Caco-2 (cell line): ENCODE measurements at regions not wholly inside any gene's neighbourhood (a gene's known extent, or its start where the extent isn't known, plus 50 kb on each side); places are given as distances from the start of the nearest gene placed in this dataset.

Experiments
- BruUV-seq: library from RNA; stranded (reverse); fragments of 400-500 nt; replicated peaks from 2 replicates; lab custom pipeline; 2021; lab: Mats Ljungman, UMichigan
- CTCF ChIA-PET: fragments of 300-600 bp; sonication (Branson Sonifier 250); formaldehyde crosslinking; loops from one replicate; lab custom pipeline; 2022; ENCODE audit warnings: antibody characterized with exemption; lab: Charles Lee
- POLR2A ChIA-PET: fragments of 300-600 bp; sonication (Branson Sonifier 250); formaldehyde crosslinking; loops from one replicate; lab custom pipeline; 2022; ENCODE audit warnings: antibody characterized with exemption; lab: Charles Lee
- DNase-seq, 2 experiments: peaks; one replicate each; pipeline versions ENCODE4 v3.0.0 to v3.0.0-alpha.2; 2020 to 2022
- H3K27me3 ChIP-seq: replicated peaks from 2 replicates; pipeline ENCODE4 v1.6.0; 2011; ENCODE audit warnings: low read length; ENCODE audit not compliant: control insufficient read depth, insufficient read depth
- H3K36me3 ChIP-seq: 2 replicates; pipeline ENCODE4 v1.5.1; 2011; ENCODE audit warnings: low read length; ENCODE audit not compliant: control insufficient read depth, insufficient read depth
- H3K4me1 ChIP-seq: fragments of 250-450 bp; sonication (Bioruptor Pico); 2 replicates; pipeline ENCODE4 v1.5.1; 2020; ENCODE audit warnings: mild to moderate bottlenecking
- H3K4me3 ChIP-seq: 2 replicates; pipeline ENCODE4 v1.5.1; 2011; ENCODE audit warnings: low read depth, mild to moderate bottlenecking, control low read depth, low read length
- H3K9me3 ChIP-seq: fragments of 250-450 bp; sonication (Bioruptor Pico); 2 replicates; pipeline ENCODE4 v1.5.1; 2020; ENCODE audit warnings: mild to moderate bottlenecking, moderate library complexity
- H3K27ac Mint-ChIP-seq: one replicate; pipeline ENCODE4 v1.8.0; 2022; ENCODE audit warnings: mixed read lengths; ENCODE audit not compliant: unreplicated experiment
- H3K27me3 Mint-ChIP-seq: one replicate; pipeline ENCODE4 v1.8.0; 2022; ENCODE audit warnings: mixed read lengths; ENCODE audit not compliant: insufficient read depth, unreplicated experiment
- H3K36me3 Mint-ChIP-seq: one replicate; pipeline ENCODE4 v1.8.0; 2022; ENCODE audit warnings: mild to moderate bottlenecking, mixed read lengths; ENCODE audit not compliant: insufficient read depth, unreplicated experiment
- H3K4me1 Mint-ChIP-seq: one replicate; pipeline ENCODE4 v1.8.0; 2022; ENCODE audit warnings: low read depth, mixed read lengths; ENCODE audit not compliant: unreplicated experiment
- H3K4me3 Mint-ChIP-seq: one replicate; pipeline ENCODE4 v1.8.0; 2022; ENCODE audit warnings: mild to moderate bottlenecking, moderate library complexity, mixed read lengths; ENCODE audit not compliant: unreplicated experiment
- H3K9me3 Mint-ChIP-seq: one replicate; pipeline ENCODE4 v1.8.0; 2022; ENCODE audit warnings: mixed read lengths; ENCODE audit not compliant: unreplicated experiment
- intact Hi-C: fragments of 100-400 bp; cut with micrococcal nuclease; formaldehyde crosslinking; loops from one replicate; pipeline ENCODE4 v1.10.0; 2022; ENCODE audit not compliant: unreplicated experiment
- TF ChIP-seq, protein P1 (sequence below), 2 experiments: fragments of 200-600 bp in 1 of 2; IDR thresholded peaks; 1 replicate in 1 of 2; 2 replicates in 1 of 2; pipeline versions ENCODE4 v1.5.1 to v1.8.0; 2011 to 2022; ENCODE audit warnings: antibody characterized with exemption in 1 of 2, control low read depth in 1 of 2, inconsistent platforms in 1 of 2, low read depth in 1 of 2, low read length in 1 of 2, mild to moderate bottlenecking in 1 of 2, moderate library complexity in 1 of 2; ENCODE audit not compliant: insufficient read depth in 1 of 2, severe bottlenecking in 1 of 2, unreplicated experiment in 1 of 2

DNA sequence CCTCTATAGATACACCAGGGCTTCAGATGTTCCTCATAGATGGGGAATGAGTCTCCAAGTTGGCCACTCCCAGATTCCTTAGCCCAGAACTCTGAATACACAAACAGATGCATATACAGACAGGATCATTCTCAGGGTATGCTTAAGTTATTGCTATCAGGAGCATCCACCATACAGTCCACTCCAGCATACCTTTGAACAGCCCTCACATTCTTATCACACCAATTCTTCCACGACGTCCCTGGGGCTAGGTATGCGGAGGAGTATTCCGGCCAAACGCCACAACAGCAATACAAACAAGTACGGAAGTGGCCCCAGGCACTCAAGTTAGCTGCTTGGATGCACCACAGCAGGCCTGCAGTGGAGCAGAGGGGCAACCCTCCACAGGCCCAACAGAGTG, 312.5 kb upstream of the CHAC2 start:
- ChIA-PET CTCF (no interaction called here), POLR2A (no interaction called here)
- H3K36me3 Mint-ChIP-seq: no peaks in the 10 kb centered on the region
- peaks cover 8% of the 10 kb centered on the region for H3K27me3 Mint-ChIP-seq
- Histone ChIP-seq H3K4me3 (no peak overlapping the region), H3K9me3 (no peaks in the 10 kb centered on the region), H3K4me1 (no peaks in the 10 kb centered on the region), H3K27me3 (no peaks in the 10 kb centered on the region), H3K36me3 (no peaks in the 10 kb centered on the region)
- no TSS peak for BruUV-seq
- H3K9me3 Mint-ChIP-seq: peaks cover 9% of the 10 kb centered on the region
- intact Hi-C loops: no loop called here
- H3K27ac Mint-ChIP-seq: no peak overlapping the region
- DNase-seq: peak; percentile 3 to 48
- TF ChIP-seq, protein P1, sequence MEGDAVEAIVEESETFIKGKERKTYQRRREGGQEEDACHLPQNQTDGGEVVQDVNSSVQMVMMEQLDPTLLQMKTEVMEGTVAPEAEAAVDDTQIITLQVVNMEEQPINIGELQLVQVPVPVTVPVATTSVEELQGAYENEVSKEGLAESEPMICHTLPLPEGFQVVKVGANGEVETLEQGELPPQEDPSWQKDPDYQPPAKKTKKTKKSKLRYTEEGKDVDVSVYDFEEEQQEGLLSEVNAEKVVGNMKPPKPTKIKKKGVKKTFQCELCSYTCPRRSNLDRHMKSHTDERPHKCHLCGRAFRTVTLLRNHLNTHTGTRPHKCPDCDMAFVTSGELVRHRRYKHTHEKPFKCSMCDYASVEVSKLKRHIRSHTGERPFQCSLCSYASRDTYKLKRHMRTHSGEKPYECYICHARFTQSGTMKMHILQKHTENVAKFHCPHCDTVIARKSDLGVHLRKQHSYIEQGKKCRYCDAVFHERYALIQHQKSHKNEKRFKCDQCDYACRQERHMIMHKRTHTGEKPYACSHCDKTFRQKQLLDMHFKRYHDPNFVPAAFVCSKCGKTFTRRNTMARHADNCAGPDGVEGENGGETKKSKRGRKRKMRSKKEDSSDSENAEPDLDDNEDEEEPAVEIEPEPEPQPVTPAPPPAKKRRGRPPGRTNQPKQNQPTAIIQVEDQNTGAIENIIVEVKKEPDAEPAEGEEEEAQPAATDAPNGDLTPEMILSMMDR (IDR thresholded peaks at IDR 0.05; ENCODE audit: insufficient read depth in 1 of 2, low read depth in 1 of 2, low read length in 1 of 2, severe bottlenecking in 1 of 2, unreplicated experiment in 1 of 2): no peak
- no peak overlapping the region for H3K4me3 Mint-ChIP-seq
- H3K4me1 Mint-ChIP-seq: peaks cover 7% of the 10 kb centered on the region

DNA sequence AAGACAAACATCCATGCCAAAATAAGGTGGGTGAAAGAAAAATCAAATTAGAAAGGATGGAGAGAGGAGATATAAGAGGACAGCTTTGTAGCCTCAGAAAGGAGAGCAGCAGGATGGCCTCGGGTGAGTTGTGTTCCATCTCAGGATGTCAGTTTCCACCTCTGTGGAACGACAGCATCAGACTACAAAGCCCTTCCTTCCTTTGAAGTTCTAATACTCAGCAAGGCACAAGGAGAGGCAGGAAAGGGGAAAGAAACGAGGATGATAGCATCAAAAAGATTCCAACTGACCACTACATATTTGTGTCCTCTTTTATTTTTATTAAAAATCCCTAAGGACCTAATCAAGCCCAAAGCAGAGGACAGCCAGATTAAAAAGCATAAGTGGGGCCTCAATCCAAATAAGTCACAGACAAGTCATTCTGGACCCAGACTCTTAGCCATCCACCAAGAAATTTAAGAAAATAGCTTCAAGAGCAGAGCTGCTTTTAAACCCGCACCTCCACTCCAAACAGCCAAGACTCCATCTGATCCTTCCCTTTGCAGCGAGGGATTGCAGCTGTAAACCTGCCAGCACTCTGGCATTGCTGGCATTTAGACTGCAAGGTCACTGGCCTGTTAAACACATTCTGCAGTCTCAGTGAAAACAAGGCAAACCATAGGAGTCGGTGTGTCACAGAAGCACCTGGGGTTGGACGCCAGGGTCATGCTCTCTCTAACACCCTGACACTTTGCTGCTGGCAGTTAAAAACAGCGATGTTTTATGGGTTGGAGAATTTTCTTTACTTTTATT, 314.5 kb upstream of the CHAC2 start:
- no peaks in the 10 kb centered on the region for H3K36me3 Mint-ChIP-seq
- peaks cover 9% of the 10 kb centered on the region for H3K9me3 Mint-ChIP-seq
- peaks cover 7% of the 10 kb centered on the region for H3K4me1 Mint-ChIP-seq
- H3K4me3 ChIP-seq: no peak overlapping the region
- no peak overlapping the region for H3K27ac Mint-ChIP-seq
- DNase-seq: no peak
- ChIA-PET CTCF (no interaction called here), POLR2A (no interaction called here)
- BruUV-seq: no TSS peak
- H3K27me3 Mint-ChIP-seq: peaks cover 8% of the 10 kb centered on the region
- intact Hi-C loops: no loop called here
- no peak overlapping the region for H3K4me3 Mint-ChIP-seq
- TF ChIP-seq, protein P1 (IDR thresholded peaks at IDR 0.05; ENCODE audit: insufficient read depth in 1 of 2, low read depth in 1 of 2, low read length in 1 of 2, severe bottlenecking in 1 of 2, unreplicated experiment in 1 of 2): no peak
- no peaks in the 10 kb centered on the region for H3K27me3 ChIP-seq
- no peaks in the 10 kb centered on the region for H3K4me1 ChIP-seq
- no peaks in the 10 kb centered on the region for H3K36me3 ChIP-seq
- H3K9me3 ChIP-seq: no peaks in the 10 kb centered on the region

DNA sequence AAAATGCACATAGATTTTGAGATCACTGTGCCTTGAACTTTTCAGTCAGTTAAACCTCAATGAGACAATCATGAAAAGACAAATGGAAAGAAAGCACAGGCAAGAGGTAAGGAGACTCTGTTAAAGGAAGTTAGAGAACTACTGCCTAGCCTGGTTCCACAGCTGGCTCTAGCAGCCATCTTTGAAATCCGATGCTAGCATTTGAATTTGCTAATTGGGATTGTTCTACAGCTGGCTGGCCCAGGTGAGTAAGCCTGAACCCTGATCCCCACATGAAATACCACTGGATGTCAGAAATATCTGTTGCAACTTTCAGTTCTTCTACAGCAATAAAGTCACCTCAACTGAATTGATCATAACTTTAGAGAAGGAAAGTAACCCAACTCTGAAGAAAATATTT, 315.2 kb upstream of the CHAC2 start:
- Histone ChIP-seq H3K4me3 (no peak overlapping the region), H3K9me3 (no peaks in the 10 kb centered on the region), H3K4me1 (no peaks in the 10 kb centered on the region), H3K36me3 (no peaks in the 10 kb centered on the region), H3K27me3 (no peaks in the 10 kb centered on the region)
- intact Hi-C loops: no loop called here
- TF ChIP-seq, protein P1 (IDR thresholded peaks at IDR 0.05; ENCODE audit: insufficient read depth in 1 of 2, low read depth in 1 of 2, low read length in 1 of 2, severe bottlenecking in 1 of 2, unreplicated experiment in 1 of 2): no peak
- DNase-seq: no peak
- POLR2A ChIA-PET: no interaction called here
- peaks cover 4% of the 10 kb centered on the region for H3K27me3 Mint-ChIP-seq
- no peak overlapping the region for H3K27ac Mint-ChIP-seq
- peaks cover 9% of the 10 kb centered on the region for H3K9me3 Mint-ChIP-seq
- no peak overlapping the region for H3K4me3 Mint-ChIP-seq
- H3K36me3 Mint-ChIP-seq: no peaks in the 10 kb centered on the region
- no TSS peak for BruUV-seq
- CTCF ChIA-PET: no interaction called here
- H3K4me1 Mint-ChIP-seq: peaks cover 7% of the 10 kb centered on the region
